HCT116 (cell line): ENCODE measurements at regions not wholly inside any gene's neighbourhood (a gene's known extent, or its start where the extent isn't known, plus 50 kb on each side); places are given as distances from the start of the nearest gene placed in this dataset.

Source experiments
- ATAC-seq: fragments of 200-7000 bp; cut with Tn5 transposase; 2 replicates; pipeline ENCODE4 v1.9.1; 2020; ENCODE audit warnings: mild to moderate bottlenecking, moderate library complexity
- BruUV-seq: library from RNA; stranded (reverse); fragments of 400-500 nt; replicated peaks from 2 replicates; lab custom pipeline; 2021; lab: Mats Ljungman, UMichigan
- CTCF ChIA-PET: fragments of 300-600 bp; sonication (Branson Sonifier 250); formaldehyde crosslinking; loops from one replicate; lab custom pipeline; 2021; ENCODE audit warnings: antibody characterized with exemption; lab: Charles Lee
- POLR2A ChIA-PET: fragments of 300-600, 350-600 bp; sonication (Branson Sonifier 250); formaldehyde crosslinking; loops from one replicate; lab custom pipeline; 2021; ENCODE audit warnings: antibody characterized with exemption; lab: Charles Lee
- RAD21 ChIA-PET, 2 experiments: fragments of 300-600 bp; sonication (Branson Sonifier 250); formaldehyde crosslinking; loops; one replicate each; lab custom pipeline; 2023; ENCODE audit warnings: low total read pairs in 2 of 2; ENCODE audit not compliant: uncharacterized antibody in 2 of 2, unreplicated experiment in 2 of 2, low non-redundant PET in 1 of 2; lab: Charles Lee
- DNase-seq: peaks from one replicate; pipeline ENCODE4 v3.0.0-alpha.2; 2010; ENCODE audit warnings: low read depth, low spot score
- H2AFZ ChIP-seq: fragments of 200-600 bp; shearing (Covaris generic), sonication (generic); 2 replicates; pipeline ENCODE4 v1.6.1; 2017; ENCODE audit warnings: low read depth, mixed run types, mixed read lengths, antibody characterized with exemption, low read length; ENCODE audit not compliant: poor library complexity, severe bottlenecking
- H3K27ac ChIP-seq: 2 replicates; pipeline ENCODE4 v1.5.1; 2012; ENCODE audit warnings: low read depth, low read length
- H3K27me3 ChIP-seq: fragments of 200-600 bp; sonication (generic); 2 replicates; pipeline ENCODE4 v1.6.1; 2016; ENCODE audit warnings: mixed run types, low read length, mixed read lengths; ENCODE audit not compliant: insufficient read depth
- H3K36me3 ChIP-seq, 2 experiments: fragments of 200-500 bp in 1 of 2; fragments of 200-600 bp in 1 of 2; sonication (Bioruptor generic) in 1 of 2; sonication (generic) in 1 of 2; 2 replicates each; pipeline versions ENCODE4 v1.5.1 to v1.6.1; 2014 to 2016; ENCODE audit warnings: low read length in 2 of 2, inconsistent platforms in 1 of 2, mixed read lengths in 1 of 2, mixed run types in 1 of 2; ENCODE audit not compliant: insufficient read depth in 2 of 2, control insufficient read depth in 1 of 2
- H3K4me1 ChIP-seq, 2 experiments: fragments of 200-600 bp in 1 of 2; sonication (generic) in 1 of 2; 2 replicates each; pipeline versions ENCODE4 v1.5.1 to v1.6.1; 2012 to 2017; ENCODE audit warnings: low read length in 2 of 2, inconsistent platforms in 1 of 2, mild to moderate bottlenecking in 1 of 2, mixed read lengths in 1 of 2, mixed run types in 1 of 2, moderate library complexity in 1 of 2; ENCODE audit not compliant: insufficient read depth in 2 of 2, control insufficient read depth in 1 of 2
- H3K4me2 ChIP-seq: fragments of 200-600 bp; sonication (generic); 2 replicates; pipeline ENCODE4 v1.6.1; 2017; ENCODE audit warnings: mixed run types, low read length, mixed read lengths
- H3K4me3 ChIP-seq, 2 experiments: fragments of 200-600 bp in 1 of 2; sonication (generic) in 1 of 2; replicated peaks in 1 of 2; 2 replicates each; pipeline ENCODE4 v1.5.1; 2011 to 2016; ENCODE audit warnings: low read length in 2 of 2, control low read depth in 1 of 2, low read depth in 1 of 2, mild to moderate bottlenecking in 1 of 2, mixed read lengths in 1 of 2, mixed run types in 1 of 2
- H3K79me2 ChIP-seq: fragments of 200-600 bp; sonication (generic); 2 replicates; pipeline ENCODE4 v1.6.1; 2017; ENCODE audit warnings: mild to moderate bottlenecking, mixed run types, low read length, moderate library complexity, mixed read lengths; ENCODE audit not compliant: insufficient read depth
- H3K9ac ChIP-seq: fragments of 200-600 bp; sonication (generic); 2 replicates; pipeline ENCODE4 v1.6.1; 2016; ENCODE audit warnings: low read length, mixed read lengths
- H3K9me2 ChIP-seq: fragments of 200-600 bp; sonication (generic), shearing (Covaris generic); 2 replicates; pipeline ENCODE4 v1.6.1; 2017; ENCODE audit warnings: mixed run types, mild to moderate bottlenecking, moderate library complexity; ENCODE audit not compliant: insufficient read depth
- H3K9me3 ChIP-seq, 2 experiments: fragments of 200-500 bp in 1 of 2; fragments of 200-600 bp in 1 of 2; sonication (Bioruptor generic) in 1 of 2; sonication (generic) in 1 of 2; 2 replicates each; pipeline ENCODE4 v1.6.1; 2014 to 2017; ENCODE audit warnings: low read length in 2 of 2, mixed read lengths in 2 of 2, inconsistent platforms in 1 of 2, low read depth in 1 of 2, mild to moderate bottlenecking in 1 of 2, mixed run types in 1 of 2, moderate library complexity in 1 of 2; ENCODE audit not compliant: control insufficient read depth in 1 of 2, insufficient read depth in 1 of 2
- H4K20me1 ChIP-seq: fragments of 200-600 bp; sonication (generic), shearing (Covaris generic); 2 replicates; pipeline ENCODE4 v1.6.1; 2017; ENCODE audit warnings: mixed run types, mild to moderate bottlenecking, moderate library complexity; ENCODE audit not compliant: insufficient read depth
- CBX3 ChIP-seq: IDR thresholded peaks from 2 replicates; pipeline ENCODE4 v1.6.1; 2012; ENCODE audit warnings: low read depth
- EZH2 ChIP-seq: fragments of 200-600 bp; sonication (generic); IDR thresholded peaks from 2 replicates; pipeline ENCODE4 v1.6.1; 2017; ENCODE audit warnings: antibody characterized with exemption, mixed run types
- FOSL1 ChIP-seq: IDR thresholded peaks from 2 replicates; pipeline ENCODE4 v1.6.1; 2012; ENCODE audit warnings: low read depth
- POLR2A ChIP-seq: IDR thresholded peaks from 2 replicates; pipeline ENCODE4 v1.7.0; 2011; ENCODE audit warnings: borderline replicate concordance; ENCODE audit not compliant: insufficient read depth, insufficient read length; ENCODE audit errors: extremely low read depth
- SP1 ChIP-seq: IDR thresholded peaks from 2 replicates; pipeline ENCODE4 v1.6.1; 2012; ENCODE audit warnings: low read depth
- SRF ChIP-seq: IDR thresholded peaks from 2 replicates; pipeline ENCODE4 v1.6.1; 2012; ENCODE audit warnings: low read depth
- TCF7L2 ChIP-seq: IDR thresholded peaks from 2 replicates; pipeline ENCODE4 v1.7.0; 2011; ENCODE audit warnings: borderline replicate concordance, inconsistent platforms; ENCODE audit not compliant: insufficient read depth, insufficient read length; ENCODE audit errors: extremely low read depth
- YY1 ChIP-seq: IDR thresholded peaks from 2 replicates; pipeline ENCODE4 v1.6.1; 2011; ENCODE audit warnings: low read length, low read depth, moderate library complexity, mild to moderate bottlenecking; ENCODE audit not compliant: insufficient replicate concordance; ENCODE audit errors: extremely low read depth
- ZNF274 ChIP-seq: fragments of 200-500 bp; sonication (Bioruptor generic); IDR thresholded peaks from 2 replicates; pipeline ENCODE4 v1.6.1; 2014; ENCODE audit warnings: mild to moderate bottlenecking, low read depth, low read length, inconsistent platforms
- intact Hi-C: fragments of 100-400 bp; cut with micrococcal nuclease; formaldehyde crosslinking; loops from 2 replicates; pipeline ENCODE4 v1.10.0; 2022
- TF ChIP-seq, protein P1 (sequence below): IDR thresholded peaks from 2 replicates; pipeline ENCODE4 v1.6.1; 2011; ENCODE audit warnings: mild to moderate bottlenecking, low read length, moderate library complexity; ENCODE audit not compliant: insufficient replicate concordance; ENCODE audit errors: extremely low read depth
- TF ChIP-seq, protein P2 (sequence below): IDR thresholded peaks from 2 replicates; pipeline ENCODE4 v1.6.1; 2012; ENCODE audit warnings: low read depth
- TF ChIP-seq, protein P3 (sequence below): IDR thresholded peaks from 2 replicates; pipeline ENCODE4 v1.6.1; 2012
- TF ChIP-seq, protein P4 (sequence below): IDR thresholded peaks from 2 replicates; pipeline ENCODE4 v1.6.1; 2012
- TF ChIP-seq, protein P5 (sequence below), 3 experiments: fragments of 200-600 bp in 1 of 3; sonication (generic) in 1 of 3; IDR thresholded peaks in 2 of 3; conservative IDR thresholded peaks in 1 of 3; 2 replicates each; pipeline ENCODE4 v1.5.1; 2012 to 2017; ENCODE audit warnings: low read depth in 2 of 3, low read length in 2 of 3, antibody characterized with exemption in 1 of 3, borderline replicate concordance in 1 of 3, control low read depth in 1 of 3, mild to moderate bottlenecking in 1 of 3, mixed read lengths in 1 of 3, mixed run types in 1 of 3, moderate library complexity in 1 of 3; ENCODE audit not compliant: insufficient read depth in 1 of 3

DNA sequence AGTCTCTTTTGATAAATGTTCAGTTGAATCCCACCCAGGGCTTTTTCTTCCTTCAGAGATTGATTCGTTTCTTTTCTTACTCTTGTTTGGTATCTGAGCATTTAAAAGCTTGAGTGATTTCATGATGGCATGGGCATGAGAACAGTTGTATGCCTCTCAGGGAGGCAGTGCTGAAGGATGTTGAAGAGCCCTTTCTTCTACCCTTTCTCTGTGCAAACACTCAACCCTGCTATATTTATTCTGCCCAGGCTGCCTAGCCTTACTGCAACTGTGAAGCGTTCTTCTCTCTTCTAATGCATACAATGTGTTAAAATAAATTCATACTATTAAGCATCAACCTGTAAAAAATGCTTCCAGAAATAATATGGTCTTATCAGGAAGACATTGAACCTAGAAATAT lies 367.6 kb upstream of the LCORL start (continued):
- TF ChIP-seq, protein P1, sequence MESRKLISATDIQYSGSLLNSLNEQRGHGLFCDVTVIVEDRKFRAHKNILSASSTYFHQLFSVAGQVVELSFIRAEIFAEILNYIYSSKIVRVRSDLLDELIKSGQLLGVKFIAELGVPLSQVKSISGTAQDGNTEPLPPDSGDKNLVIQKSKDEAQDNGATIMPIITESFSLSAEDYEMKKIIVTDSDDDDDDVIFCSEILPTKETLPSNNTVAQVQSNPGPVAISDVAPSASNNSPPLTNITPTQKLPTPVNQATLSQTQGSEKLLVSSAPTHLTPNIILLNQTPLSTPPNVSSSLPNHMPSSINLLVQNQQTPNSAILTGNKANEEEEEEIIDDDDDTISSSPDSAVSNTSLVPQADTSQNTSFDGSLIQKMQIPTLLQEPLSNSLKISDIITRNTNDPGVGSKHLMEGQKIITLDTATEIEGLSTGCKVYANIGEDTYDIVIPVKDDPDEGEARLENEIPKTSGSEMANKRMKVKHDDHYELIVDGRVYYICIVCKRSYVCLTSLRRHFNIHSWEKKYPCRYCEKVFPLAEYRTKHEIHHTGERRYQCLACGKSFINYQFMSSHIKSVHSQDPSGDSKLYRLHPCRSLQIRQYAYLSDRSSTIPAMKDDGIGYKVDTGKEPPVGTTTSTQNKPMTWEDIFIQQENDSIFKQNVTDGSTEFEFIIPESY = no peak
- TF ChIP-seq TCF7L2 = no peak

DNA sequence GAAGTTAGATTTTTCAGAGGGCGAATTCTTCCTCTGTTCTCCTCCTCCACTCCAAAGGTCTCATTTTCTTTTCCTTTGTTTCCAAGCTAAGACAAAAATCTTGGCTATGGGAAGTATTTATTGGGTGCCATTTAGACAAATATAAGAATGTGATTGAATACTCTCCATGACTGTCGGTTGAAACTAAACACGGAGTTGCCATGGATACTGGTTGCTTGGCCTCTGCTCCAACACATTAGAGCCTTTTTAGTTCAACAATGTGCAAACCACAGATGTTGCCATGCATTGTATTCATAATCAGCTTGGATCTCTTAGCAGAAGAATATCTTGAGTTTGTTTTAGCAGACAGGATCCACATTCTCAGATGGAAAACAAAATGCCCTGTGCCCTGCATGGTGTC lies 366.5 kb upstream of the LCORL start:
- no peaks in the 10 kb centered on the region for H3K36me3 ChIP-seq
- no peak overlapping the region for H3K9ac ChIP-seq
- CTCF ChIA-PET = no interaction called here
- H3K4me2 ChIP-seq = no peak overlapping the region
- H3K27ac ChIP-seq = no peak overlapping the region
- H3K4me1 ChIP-seq = no peaks in the 10 kb centered on the region
- intact Hi-C loops = no loop called here
- H3K9me2 ChIP-seq = no peaks in the 10 kb centered on the region
- no peaks in the 10 kb centered on the region for H3K79me2 ChIP-seq
- POLR2A ChIA-PET = no interaction called here
- no peaks in the 10 kb centered on the region for H3K9me3 ChIP-seq
- ATAC-seq (no peak), DNase-seq (no peak)
- H4K20me1 ChIP-seq = no peaks in the 10 kb centered on the region
- no peaks in the 10 kb centered on the region for H3K27me3 ChIP-seq
- no TSS peak for BruUV-seq
- no peak overlapping the region for H3K4me3 ChIP-seq
- RAD21 ChIA-PET = no interaction called here
- no peak overlapping the region for H2AFZ ChIP-seq
- TF ChIP-seq SRF (no peak), POLR2A (no peak), SP1 (no peak), ZNF274 (no peak), TCF7L2 (no peak), FOSL1 (no peak), CBX3 (no peak), YY1 (no peak), EZH2 (no peak)
- TF ChIP-seq, protein P2, sequence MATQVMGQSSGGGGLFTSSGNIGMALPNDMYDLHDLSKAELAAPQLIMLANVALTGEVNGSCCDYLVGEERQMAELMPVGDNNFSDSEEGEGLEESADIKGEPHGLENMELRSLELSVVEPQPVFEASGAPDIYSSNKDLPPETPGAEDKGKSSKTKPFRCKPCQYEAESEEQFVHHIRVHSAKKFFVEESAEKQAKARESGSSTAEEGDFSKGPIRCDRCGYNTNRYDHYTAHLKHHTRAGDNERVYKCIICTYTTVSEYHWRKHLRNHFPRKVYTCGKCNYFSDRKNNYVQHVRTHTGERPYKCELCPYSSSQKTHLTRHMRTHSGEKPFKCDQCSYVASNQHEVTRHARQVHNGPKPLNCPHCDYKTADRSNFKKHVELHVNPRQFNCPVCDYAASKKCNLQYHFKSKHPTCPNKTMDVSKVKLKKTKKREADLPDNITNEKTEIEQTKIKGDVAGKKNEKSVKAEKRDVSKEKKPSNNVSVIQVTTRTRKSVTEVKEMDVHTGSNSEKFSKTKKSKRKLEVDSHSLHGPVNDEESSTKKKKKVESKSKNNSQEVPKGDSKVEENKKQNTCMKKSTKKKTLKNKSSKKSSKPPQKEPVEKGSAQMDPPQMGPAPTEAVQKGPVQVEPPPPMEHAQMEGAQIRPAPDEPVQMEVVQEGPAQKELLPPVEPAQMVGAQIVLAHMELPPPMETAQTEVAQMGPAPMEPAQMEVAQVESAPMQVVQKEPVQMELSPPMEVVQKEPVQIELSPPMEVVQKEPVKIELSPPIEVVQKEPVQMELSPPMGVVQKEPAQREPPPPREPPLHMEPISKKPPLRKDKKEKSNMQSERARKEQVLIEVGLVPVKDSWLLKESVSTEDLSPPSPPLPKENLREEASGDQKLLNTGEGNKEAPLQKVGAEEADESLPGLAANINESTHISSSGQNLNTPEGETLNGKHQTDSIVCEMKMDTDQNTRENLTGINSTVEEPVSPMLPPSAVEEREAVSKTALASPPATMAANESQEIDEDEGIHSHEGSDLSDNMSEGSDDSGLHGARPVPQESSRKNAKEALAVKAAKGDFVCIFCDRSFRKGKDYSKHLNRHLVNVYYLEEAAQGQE = no peak
- TF ChIP-seq, protein P3, sequence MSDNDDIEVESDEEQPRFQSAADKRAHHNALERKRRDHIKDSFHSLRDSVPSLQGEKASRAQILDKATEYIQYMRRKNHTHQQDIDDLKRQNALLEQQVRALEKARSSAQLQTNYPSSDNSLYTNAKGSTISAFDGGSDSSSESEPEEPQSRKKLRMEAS = no peak
- TF ChIP-seq, protein P4, sequence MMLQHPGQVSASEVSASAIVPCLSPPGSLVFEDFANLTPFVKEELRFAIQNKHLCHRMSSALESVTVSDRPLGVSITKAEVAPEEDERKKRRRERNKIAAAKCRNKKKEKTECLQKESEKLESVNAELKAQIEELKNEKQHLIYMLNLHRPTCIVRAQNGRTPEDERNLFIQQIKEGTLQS = no peak
- TF ChIP-seq, protein P5, sequence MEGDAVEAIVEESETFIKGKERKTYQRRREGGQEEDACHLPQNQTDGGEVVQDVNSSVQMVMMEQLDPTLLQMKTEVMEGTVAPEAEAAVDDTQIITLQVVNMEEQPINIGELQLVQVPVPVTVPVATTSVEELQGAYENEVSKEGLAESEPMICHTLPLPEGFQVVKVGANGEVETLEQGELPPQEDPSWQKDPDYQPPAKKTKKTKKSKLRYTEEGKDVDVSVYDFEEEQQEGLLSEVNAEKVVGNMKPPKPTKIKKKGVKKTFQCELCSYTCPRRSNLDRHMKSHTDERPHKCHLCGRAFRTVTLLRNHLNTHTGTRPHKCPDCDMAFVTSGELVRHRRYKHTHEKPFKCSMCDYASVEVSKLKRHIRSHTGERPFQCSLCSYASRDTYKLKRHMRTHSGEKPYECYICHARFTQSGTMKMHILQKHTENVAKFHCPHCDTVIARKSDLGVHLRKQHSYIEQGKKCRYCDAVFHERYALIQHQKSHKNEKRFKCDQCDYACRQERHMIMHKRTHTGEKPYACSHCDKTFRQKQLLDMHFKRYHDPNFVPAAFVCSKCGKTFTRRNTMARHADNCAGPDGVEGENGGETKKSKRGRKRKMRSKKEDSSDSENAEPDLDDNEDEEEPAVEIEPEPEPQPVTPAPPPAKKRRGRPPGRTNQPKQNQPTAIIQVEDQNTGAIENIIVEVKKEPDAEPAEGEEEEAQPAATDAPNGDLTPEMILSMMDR (IDR thresholded peaks at IDR 0.05 in 2 of 3, conservative IDR thresholded peaks at IDR 0.05 in 1 of 3; ENCODE audit: borderline replicate concordance in 1 of 3, insufficient read depth in 1 of 3, low read depth in 2 of 3, low read length in 2 of 3) = no peak
- TF ChIP-seq, protein P1 = no peak
